Neural cell (in vitro differentiated cells): ENCODE measurements at regions not wholly inside any gene's neighbourhood (a gene's known extent, or its start where the extent isn't known, plus 50 kb on each side); places are given as distances from the start of the nearest gene placed in this dataset.

Source experiments
- H2AFZ ChIP-seq: fragments of 200-600, 300-800 bp; sonication (generic), shearing (Covaris generic); 2 replicates; pipeline ENCODE4 v1.6.0; 2014; ENCODE audit warnings: low read depth, mild to moderate bottlenecking, antibody characterized with exemption, low read length, moderate library complexity
- H3F3A ChIP-seq: fragments of 200-600 bp; shearing (Covaris generic); 2 replicates; pipeline ENCODE4 v1.6.1; 2016; ENCODE audit warnings: mild to moderate bottlenecking, moderate library complexity, mixed read lengths, antibody characterized with exemption, low read length; ENCODE audit not compliant: insufficient read depth, poor library complexity, severe bottlenecking
- H3K27ac ChIP-seq: fragments of 200-600, 300-800 bp; sonication (generic), shearing (Covaris generic); 2 replicates; pipeline ENCODE4 v1.5.1; 2014; ENCODE audit warnings: mild to moderate bottlenecking, low read length, moderate library complexity
- H3K27me3 ChIP-seq: fragments of 300-800, 200-600 bp; sonication (generic), shearing (Covaris generic); 2 replicates; pipeline ENCODE4 v1.6.0; 2014; ENCODE audit warnings: mild to moderate bottlenecking, low read depth, low read length, moderate library complexity; ENCODE audit not compliant: insufficient read depth
- H3K36me3 ChIP-seq: fragments of 300-800, 200-600 bp; sonication (generic), shearing (Covaris generic); 2 replicates; pipeline ENCODE4 v1.5.1; 2014; ENCODE audit warnings: mild to moderate bottlenecking, antibody characterized with exemption, low read length, moderate library complexity; ENCODE audit not compliant: insufficient read depth
- H3K4me2 ChIP-seq: fragments of 300-800, 200-600 bp; sonication (generic), shearing (Covaris generic); 2 replicates; pipeline ENCODE4 v1.6.0; 2014; ENCODE audit warnings: mild to moderate bottlenecking, low read length
- H3K4me3 ChIP-seq: fragments of 300-800, 200-600 bp; sonication (generic), shearing (Covaris generic); 2 replicates; pipeline ENCODE4 v1.5.1; 2014; ENCODE audit warnings: mild to moderate bottlenecking, low read length, moderate library complexity
- H3K79me2 ChIP-seq: fragments of 200-600 bp; shearing (Covaris generic); replicated peaks from 2 replicates; pipeline ENCODE4 v1.6.0; 2014; ENCODE audit warnings: mild to moderate bottlenecking, low read length, moderate library complexity; ENCODE audit not compliant: insufficient read depth
- H3K9ac ChIP-seq: fragments of 300-800, 200-600 bp; sonication (generic), shearing (Covaris generic); 2 replicates; pipeline ENCODE4 v1.6.1; 2016; ENCODE audit warnings: mild to moderate bottlenecking, low read length, mixed read lengths
- H3K9me2 ChIP-seq: fragments of 200-600 bp; shearing (Covaris generic); 2 replicates; pipeline ENCODE4 v1.6.1; 2016; ENCODE audit warnings: mild to moderate bottlenecking, low read length, mixed read lengths; ENCODE audit not compliant: insufficient read depth
- H3K9me3 ChIP-seq: fragments of 200-600, 300-800 bp; sonication (generic), shearing (Covaris generic); 2 replicates; pipeline ENCODE4 v1.6.1; 2016; ENCODE audit warnings: mild to moderate bottlenecking, mixed run types, low read length, moderate library complexity, mixed read lengths
- H4K20me1 ChIP-seq: fragments of 200-600 bp; shearing (Covaris generic); 2 replicates; pipeline ENCODE4 v1.6.1; 2016; ENCODE audit warnings: mild to moderate bottlenecking, mixed run types; ENCODE audit not compliant: insufficient read depth
- CTCF ChIP-seq: fragments of 450-650 bp; IDR thresholded peaks from 2 replicates; pipeline ENCODE4 v1.5.1; 2014; ENCODE audit warnings: antibody characterized with exemption, mild to moderate bottlenecking, moderate library complexity; ENCODE audit not compliant: poor library complexity, severe bottlenecking
- EP300 ChIP-seq: fragments of 450-650 bp; conservative IDR thresholded peaks from 2 replicates; pipeline ENCODE4 v1.6.1; 2014; ENCODE audit warnings: antibody characterized with exemption, mild to moderate bottlenecking, moderate library complexity; ENCODE audit not compliant: poor library complexity, severe bottlenecking
- EZH2 ChIP-seq: fragments of 200-600, 300-800 bp; shearing (Covaris generic), sonication (generic); IDR thresholded peaks from 2 replicates; pipeline ENCODE4 v1.6.1; 2014; ENCODE audit warnings: antibody characterized with exemption, low read length, borderline replicate concordance, mild to moderate bottlenecking; ENCODE audit not compliant: insufficient read depth, poor library complexity, severe bottlenecking
- MXI1 ChIP-seq: fragments of 450-650 bp; conservative IDR thresholded peaks from 2 replicates; pipeline ENCODE4 v1.6.1; 2014; ENCODE audit warnings: antibody characterized with exemption, mild to moderate bottlenecking; ENCODE audit not compliant: poor library complexity, severe bottlenecking
- POLR2AphosphoS5 ChIP-seq: IDR thresholded peaks from 2 replicates; pipeline ENCODE4 v1.6.1; 2012
- RAD21 ChIP-seq: fragments of 450-650 bp; conservative IDR thresholded peaks from 2 replicates; pipeline ENCODE4 v1.6.1; 2014; ENCODE audit warnings: antibody characterized with exemption, mild to moderate bottlenecking, moderate library complexity
- REST ChIP-seq: IDR thresholded peaks from 2 replicates; pipeline ENCODE4 v1.6.1; 2012; ENCODE audit warnings: borderline replicate concordance
- SMC3 ChIP-seq: fragments of 450-650 bp; conservative IDR thresholded peaks from 2 replicates; pipeline ENCODE4 v1.6.1; 2014; ENCODE audit warnings: antibody characterized with exemption, mild to moderate bottlenecking, moderate library complexity; ENCODE audit not compliant: poor library complexity
- TAF1 ChIP-seq: IDR thresholded peaks from 2 replicates; pipeline ENCODE4 v1.6.1; 2012; ENCODE audit warnings: low read depth

- Histone ChIP-seq H2AFZ (no peak overlapping the region), H3K4me3 (no peak overlapping the region), H3K9ac (no peak overlapping the region), H3K27ac (no peak overlapping the region), H3K79me2 (no peaks in the 10 kb centered on the region), H3K9me2 (no peaks in the 10 kb centered on the region), H4K20me1 (no peaks in the 10 kb centered on the region), H3F3A (no peaks in the 10 kb centered on the region), H3K27me3 (no peaks in the 10 kb centered on the region), H3K36me3 (no peaks in the 10 kb centered on the region), H3K4me2 (no peak overlapping the region), H3K9me3 (no peaks in the 10 kb centered on the region)
- TF ChIP-seq EP300, result no peak
These were observed 255.6 kb downstream of the PREX1 start for GRCh38 chr20:48571949-48572847.

DNA sequence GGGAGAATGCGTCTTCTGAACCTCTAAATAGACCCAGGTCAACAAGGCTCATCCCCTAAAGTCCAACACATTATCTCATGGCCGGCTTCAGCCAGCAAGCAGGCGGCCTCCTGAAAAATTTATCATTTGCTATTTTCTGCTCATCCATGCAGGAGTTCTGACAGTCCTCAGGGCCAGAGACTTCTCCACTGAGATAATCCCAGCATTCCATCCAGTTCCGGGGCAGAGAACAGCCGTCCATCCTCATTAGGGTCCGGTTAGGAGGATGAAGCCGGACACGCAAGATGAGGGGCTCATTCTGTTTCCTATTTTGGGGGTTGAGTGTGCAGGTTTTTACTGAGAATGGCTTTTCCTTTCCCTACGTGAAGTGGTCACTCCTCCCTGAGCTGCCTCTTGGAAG, 258.1 kb downstream of the PREX1 start:
- H4K20me1 ChIP-seq, result no peaks in the 10 kb centered on the region
- no peak overlapping the region for H3K27ac ChIP-seq
- H3K9ac ChIP-seq, result no peak overlapping the region
- no peaks in the 10 kb centered on the region for H3K27me3 ChIP-seq
- H3K9me3 ChIP-seq, result no peaks in the 10 kb centered on the region
- H3K4me2 ChIP-seq, result no peak overlapping the region
- no peaks in the 10 kb centered on the region for H3K36me3 ChIP-seq
- no peak overlapping the region for H3K4me3 ChIP-seq
- no peaks in the 10 kb centered on the region for H3K9me2 ChIP-seq
- H3F3A ChIP-seq, result no peaks in the 10 kb centered on the region
- TF ChIP-seq SMC3 (no peak), RAD21 (no peak), CTCF (no peak), EP300 (no peak), REST (no peak), MXI1 (no peak), POLR2AphosphoS5 (no peak), TAF1 (no peak), EZH2 (no peak)
- no peaks in the 10 kb centered on the region for H3K79me2 ChIP-seq
- no peak overlapping the region for H2AFZ ChIP-seq
